ENCODE measurements at regions not wholly inside any gene's neighbourhood (a gene's known extent, or its start where the extent isn't known, plus 50 kb on each side); places are given as distances from the start of the nearest gene placed in this dataset.

- no peak for DNase-seq (ENCODE audit: low read depth in 1 of 2, low spot score in 1 of 2)
- TF ChIP-seq GABPA (IDR thresholded peaks at IDR 0.05; ENCODE audit: low read depth) (no peak), POLR2AphosphoS5 (IDR thresholded peaks at IDR 0.05; ENCODE audit: low read depth) (no peak), REST (IDR thresholded peaks at IDR 0.05; ENCODE audit: insufficient replicate concordance, low read depth) (no peak), SPI1 (IDR thresholded peaks at IDR 0.05; ENCODE audit: borderline replicate concordance, low read depth) (no peak)
- H3K27ac ChIP-seq (replicated peaks): no peak overlapping the region
- H3K4me3 ChIP-seq (replicated peaks; ENCODE audit: insufficient read depth, low read length): no peak overlapping the region
- no peaks in the 10 kb centered on the region for H3K27me3 ChIP-seq (ENCODE audit: insufficient read depth, poor library complexity, severe bottlenecking)
Observed at GRCh38 chr2:223357076-223357475, 245.1 kb downstream of the SCG2 start.

GRCh38 chr2:223363085-223363484 is 239.1 kb downstream of the SCG2 start:
- DNase-seq (ENCODE audit: low read depth in 1 of 2, low spot score in 1 of 2): no peak
- H3K4me3 ChIP-seq (replicated peaks; ENCODE audit: insufficient read depth, low read length): no peak overlapping the region
- no peak for TF ChIP-seq POLR2AphosphoS5 (IDR thresholded peaks at IDR 0.05; ENCODE audit: low read depth)
- no peak for TF ChIP-seq GABPA (IDR thresholded peaks at IDR 0.05; ENCODE audit: low read depth)
- TF ChIP-seq CTCF (IDR thresholded peaks at IDR 0.05; ENCODE audit: insufficient read depth, low read length): no peak
- no peak for TF ChIP-seq SPI1 (IDR thresholded peaks at IDR 0.05; ENCODE audit: borderline replicate concordance, low read depth)
- TF ChIP-seq REST (IDR thresholded peaks at IDR 0.05; ENCODE audit: insufficient replicate concordance, low read depth): no peak
- H3K27me3 ChIP-seq (ENCODE audit: insufficient read depth, poor library complexity, severe bottlenecking): no peaks in the 10 kb centered on the region
- H3K27ac ChIP-seq (replicated peaks): no peak overlapping the region

- Histone ChIP-seq H3K4me3 (replicated peaks; ENCODE audit: insufficient read depth, low read length) (no peak overlapping the region), H3K27ac (replicated peaks) (no peak overlapping the region), H3K27me3 (ENCODE audit: insufficient read depth, poor library complexity, severe bottlenecking) (no peaks in the 10 kb centered on the region)
- TF ChIP-seq CTCF (IDR thresholded peaks at IDR 0.05; ENCODE audit: insufficient read depth, low read length) (no peak), POLR2AphosphoS5 (IDR thresholded peaks at IDR 0.05; ENCODE audit: low read depth) (no peak), GABPA (IDR thresholded peaks at IDR 0.05; ENCODE audit: low read depth) (no peak), REST (IDR thresholded peaks at IDR 0.05; ENCODE audit: insufficient replicate concordance, low read depth) (no peak), SPI1 (IDR thresholded peaks at IDR 0.05; ENCODE audit: borderline replicate concordance, low read depth) (no peak)
- DNase-seq (ENCODE audit: low read depth in 1 of 2, low spot score in 1 of 2): no peak
Observed at GRCh38 chr2:223365158-223365679, 236.9 kb downstream of the SCG2 start.
